Medulla oblongata (tissue), 1 donor: ENCODE measurements at regions not wholly inside any gene's neighbourhood (a gene's known extent, or its start where the extent isn't known, plus 50 kb on each side); places are given as distances from the start of the nearest gene placed in this dataset.
"Not testable (repeated sequence)": the region's sequence is repeated elsewhere in the genome, so short reads cannot be mapped to it uniquely, and the experiment has no call there.

Experiments used
- DNase-seq: peaks from one replicate; pipeline ENCODE4 v3.0.0-alpha.2; 2015; ENCODE audit errors: extremely low spot score

DNA sequence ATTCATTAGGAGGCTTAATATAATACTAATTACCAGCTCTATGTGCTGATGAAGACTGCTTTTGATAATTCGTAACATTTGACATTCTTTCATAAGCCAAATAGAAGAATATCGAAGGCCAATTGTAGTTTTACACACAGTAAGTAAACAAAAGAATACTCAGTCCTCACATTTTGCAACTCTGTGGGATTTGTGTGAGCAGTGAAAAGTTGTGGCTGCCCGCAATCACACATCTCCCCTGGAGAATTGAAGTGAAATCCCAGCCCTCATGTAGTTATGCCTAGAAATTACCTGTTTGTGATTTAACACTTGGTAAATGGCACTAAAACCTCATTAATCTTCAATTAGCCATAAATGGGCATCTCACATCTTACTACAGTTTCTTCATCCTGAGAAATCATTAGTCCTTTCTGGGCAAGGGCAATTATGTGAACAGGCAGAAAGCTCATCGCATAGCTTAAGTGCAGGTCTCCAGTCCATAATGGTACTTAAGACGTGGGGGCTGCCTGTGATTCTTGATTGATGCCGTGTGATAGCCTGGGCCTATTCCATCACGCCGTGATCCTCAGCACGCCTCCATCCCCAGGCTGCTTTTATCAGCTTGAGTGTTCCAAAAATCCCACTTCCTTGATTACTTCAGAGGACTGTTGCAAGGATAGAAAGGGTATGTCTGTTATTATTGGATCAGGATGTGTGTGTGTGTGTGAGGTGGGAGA is 97.9 kb upstream of the METTL14 start:
- DNase-seq = no peak

GRCh38 chr4:118587946-118588345 is 97.2 kb upstream of the METTL14 start:
- DNase-seq = no peak

GRCh38 chr4:118589471-118590055 is 95.6 kb upstream of the METTL14 start:
- no peak for DNase-seq

- DNase-seq = peak; percentile 93
Observed at GRCh38 chr4:118591339-118592046, 93.7 kb upstream of the METTL14 start.

DNA sequence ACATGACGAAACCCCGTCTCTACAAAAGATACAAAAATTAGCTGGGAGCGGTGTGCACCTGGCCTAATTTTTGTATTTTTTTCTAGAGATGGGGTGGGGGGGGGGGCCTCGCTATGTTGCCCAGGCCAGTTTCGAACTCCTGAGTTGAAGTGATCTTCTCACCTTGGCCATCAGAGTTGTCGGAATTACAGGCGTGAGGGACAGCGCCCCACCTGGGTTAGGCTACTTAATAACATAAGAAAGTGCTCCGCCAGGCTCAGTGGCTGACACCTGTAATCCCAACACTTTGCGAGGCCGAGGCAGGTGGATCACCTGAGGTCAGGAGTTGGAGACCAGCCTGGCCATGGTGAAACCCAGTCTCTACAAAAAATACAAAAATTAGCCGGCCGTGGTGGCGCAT is 92.9 kb upstream of the METTL14 start:
- DNase-seq = not testable (repeated sequence)

DNA sequence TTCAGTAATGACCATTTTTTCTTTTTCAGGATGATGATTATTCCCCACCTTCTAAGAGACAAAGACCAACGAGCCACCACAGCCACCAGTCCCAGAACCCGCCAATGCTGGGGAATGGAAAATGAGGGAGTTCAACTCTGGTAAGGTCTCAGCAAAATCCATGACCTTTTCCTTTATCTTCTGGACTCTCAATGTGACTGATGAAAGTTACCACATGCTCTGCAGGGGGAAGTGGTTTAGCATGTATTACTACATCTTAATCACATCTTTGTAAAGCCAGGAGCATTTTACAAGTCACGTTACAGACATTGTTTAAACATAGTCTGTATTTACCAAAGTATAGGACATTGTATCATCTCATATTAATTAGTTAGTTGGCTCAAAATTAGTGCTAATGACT is 89.3 kb upstream of the METTL14 start:
- DNase-seq = not testable (repeated sequence)

DNA sequence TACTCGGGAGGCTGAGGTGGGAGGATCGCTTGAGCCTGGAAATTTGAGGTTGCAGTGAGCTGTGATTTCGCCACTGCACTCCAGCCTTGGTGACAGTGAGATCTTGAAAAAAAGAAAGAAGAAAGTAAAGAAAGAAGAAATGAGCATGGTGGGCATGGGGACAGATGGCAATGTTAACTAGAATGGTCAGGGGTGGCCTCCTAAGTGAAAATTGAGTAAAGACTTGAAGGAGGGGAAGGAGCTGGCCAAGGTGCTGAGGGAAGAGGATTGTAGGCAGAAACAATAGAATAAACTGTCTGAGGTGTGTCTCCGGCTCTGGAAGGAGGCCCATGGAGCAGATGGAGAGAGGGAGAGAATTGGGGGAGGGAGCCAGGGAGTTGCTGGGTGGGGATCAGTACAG is 60.1 kb upstream of the METTL14 start:
- not testable (repeated sequence) for DNase-seq

DNA sequence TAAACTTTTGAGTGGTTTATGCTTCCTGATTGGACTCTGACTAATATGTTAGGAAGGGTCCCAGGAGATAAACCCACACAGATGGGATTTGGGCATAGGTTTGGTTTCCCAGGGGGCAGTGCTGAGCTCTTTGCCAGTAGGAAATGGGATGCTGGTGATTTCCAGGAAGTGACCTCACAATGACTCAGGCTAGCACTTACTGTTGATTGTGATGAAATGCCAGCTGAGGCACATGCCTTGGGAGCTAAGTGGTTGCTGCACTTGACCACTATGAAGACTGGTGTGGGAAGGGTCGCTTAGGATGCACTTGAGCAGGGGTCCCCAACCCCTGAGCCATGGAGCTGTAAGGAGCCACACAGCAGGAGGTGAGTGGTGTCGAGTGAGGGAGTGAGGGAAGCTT is 55.5 kb upstream of the METTL14 start:
- DNase-seq = not testable (repeated sequence)

GRCh38 chr4:118630897-118631296 is 54.3 kb upstream of the METTL14 start:
- DNase-seq = not testable (repeated sequence)

DNA sequence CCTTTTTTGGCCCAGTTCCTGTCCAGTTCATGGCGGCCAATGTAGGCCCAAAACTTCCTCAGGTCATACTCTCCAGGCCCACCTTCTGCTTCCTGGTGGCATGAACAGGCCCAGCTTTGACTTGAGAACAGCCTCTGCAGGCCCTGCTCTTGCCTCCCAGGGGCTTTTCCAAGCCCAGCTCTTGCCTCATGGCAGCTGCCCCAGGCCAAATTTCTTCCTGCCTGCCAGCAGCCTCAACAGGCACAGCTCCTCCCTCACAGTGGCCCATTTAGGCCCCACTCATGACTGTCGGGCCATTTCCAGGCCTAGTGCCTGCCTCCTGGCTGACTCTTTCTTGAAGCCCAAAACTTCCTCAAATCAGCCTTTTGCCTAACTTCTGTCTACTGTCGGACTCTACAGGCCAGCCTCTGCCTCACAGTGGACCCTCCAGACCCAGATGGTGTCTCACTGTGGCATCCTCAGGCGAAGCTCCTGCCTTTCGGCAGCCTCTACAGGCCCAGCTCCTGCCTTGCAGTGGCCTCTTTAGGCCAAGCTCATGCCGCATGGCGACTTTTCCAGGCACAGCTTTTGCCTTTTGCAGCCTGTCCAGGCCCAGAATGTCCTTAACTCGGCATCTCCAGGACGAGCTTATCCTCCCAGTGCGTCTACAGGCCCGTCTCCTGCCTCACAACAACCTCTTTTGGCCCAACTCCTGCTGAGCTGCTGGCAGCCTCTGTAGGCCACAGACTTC is 53.7 kb upstream of the METTL14 start:
- not testable (repeated sequence) for DNase-seq

DNA sequence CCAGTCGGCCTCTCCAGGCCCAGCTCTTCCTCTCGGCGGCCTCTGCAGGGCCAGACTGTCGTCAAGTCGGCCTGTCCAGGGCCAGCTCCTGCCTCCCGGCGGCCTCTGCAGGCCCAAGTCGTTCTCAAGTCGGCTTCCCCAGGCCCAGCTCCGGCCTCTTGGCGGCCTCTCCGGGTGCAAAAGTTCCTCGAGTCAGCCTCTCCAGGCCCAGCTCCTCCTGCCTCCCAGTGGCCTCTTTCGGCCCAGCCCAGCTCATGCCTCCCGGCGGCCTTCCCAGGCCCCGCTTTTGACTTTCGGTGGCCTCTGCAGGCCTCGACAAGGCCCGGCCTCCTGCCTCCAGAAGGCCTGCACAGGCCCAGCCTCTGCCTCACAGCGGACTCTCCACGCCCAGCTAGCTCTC is 51.7 kb upstream of the METTL14 start:
- DNase-seq = not testable (repeated sequence)

GRCh38 chr4:118634126-118634875 is 50.9 kb upstream of the METTL14 start:
- DNase-seq = not testable (repeated sequence)
